ENCODE measurements at regions not wholly inside any gene's neighbourhood (a gene's known extent, or its start where the extent isn't known, plus 50 kb on each side); places are given as distances from the start of the nearest gene placed in this dataset.

DNA sequence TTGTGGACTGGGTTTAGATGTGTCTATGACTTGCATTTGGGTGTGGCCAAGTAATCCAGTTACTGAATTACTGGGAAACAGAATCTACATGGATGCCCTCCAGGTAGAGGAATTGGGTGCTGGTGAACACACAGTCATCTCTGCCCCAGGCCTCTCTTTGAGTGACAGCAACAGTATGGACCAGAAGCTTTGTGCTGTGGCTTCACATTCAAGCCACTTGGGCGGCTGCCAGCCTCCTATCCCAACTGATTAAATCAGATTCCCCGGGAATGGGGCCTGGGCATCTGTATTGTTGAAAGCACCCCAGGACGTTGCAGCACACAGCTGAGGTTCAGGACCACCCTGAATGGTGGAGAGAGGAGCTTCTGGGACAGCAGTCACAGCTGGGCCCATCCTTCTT is 144.6 kb downstream of the DHX35 start:
- no peak for TF ChIP-seq SP1 (CRISPR knock-in tag; conservative IDR thresholded peaks at IDR 0.05)
- no peak for TF ChIP-seq ZNF121 (CRISPR knock-in tag; IDR thresholded peaks at IDR 0.05)
- TF ChIP-seq, protein P1, sequence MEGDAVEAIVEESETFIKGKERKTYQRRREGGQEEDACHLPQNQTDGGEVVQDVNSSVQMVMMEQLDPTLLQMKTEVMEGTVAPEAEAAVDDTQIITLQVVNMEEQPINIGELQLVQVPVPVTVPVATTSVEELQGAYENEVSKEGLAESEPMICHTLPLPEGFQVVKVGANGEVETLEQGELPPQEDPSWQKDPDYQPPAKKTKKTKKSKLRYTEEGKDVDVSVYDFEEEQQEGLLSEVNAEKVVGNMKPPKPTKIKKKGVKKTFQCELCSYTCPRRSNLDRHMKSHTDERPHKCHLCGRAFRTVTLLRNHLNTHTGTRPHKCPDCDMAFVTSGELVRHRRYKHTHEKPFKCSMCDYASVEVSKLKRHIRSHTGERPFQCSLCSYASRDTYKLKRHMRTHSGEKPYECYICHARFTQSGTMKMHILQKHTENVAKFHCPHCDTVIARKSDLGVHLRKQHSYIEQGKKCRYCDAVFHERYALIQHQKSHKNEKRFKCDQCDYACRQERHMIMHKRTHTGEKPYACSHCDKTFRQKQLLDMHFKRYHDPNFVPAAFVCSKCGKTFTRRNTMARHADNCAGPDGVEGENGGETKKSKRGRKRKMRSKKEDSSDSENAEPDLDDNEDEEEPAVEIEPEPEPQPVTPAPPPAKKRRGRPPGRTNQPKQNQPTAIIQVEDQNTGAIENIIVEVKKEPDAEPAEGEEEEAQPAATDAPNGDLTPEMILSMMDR (IDR thresholded peaks at IDR 0.05), result no peak
- TF ChIP-seq SMAD4 (CRISPR knock-in tag; IDR thresholded peaks at IDR 0.05), result no peak
- TF ChIP-seq, protein P2, sequence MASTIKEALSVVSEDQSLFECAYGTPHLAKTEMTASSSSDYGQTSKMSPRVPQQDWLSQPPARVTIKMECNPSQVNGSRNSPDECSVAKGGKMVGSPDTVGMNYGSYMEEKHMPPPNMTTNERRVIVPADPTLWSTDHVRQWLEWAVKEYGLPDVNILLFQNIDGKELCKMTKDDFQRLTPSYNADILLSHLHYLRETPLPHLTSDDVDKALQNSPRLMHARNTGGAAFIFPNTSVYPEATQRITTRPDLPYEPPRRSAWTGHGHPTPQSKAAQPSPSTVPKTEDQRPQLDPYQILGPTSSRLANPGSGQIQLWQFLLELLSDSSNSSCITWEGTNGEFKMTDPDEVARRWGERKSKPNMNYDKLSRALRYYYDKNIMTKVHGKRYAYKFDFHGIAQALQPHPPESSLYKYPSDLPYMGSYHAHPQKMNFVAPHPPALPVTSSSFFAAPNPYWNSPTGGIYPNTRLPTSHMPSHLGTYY (CRISPR knock-in tag; IDR thresholded peaks at IDR 0.05), result no peak
- TF ChIP-seq MYBL2 (CRISPR knock-in tag; IDR thresholded peaks at IDR 0.05), result no peak
- TF ChIP-seq GABPB1 (CRISPR knock-in tag; IDR thresholded peaks at IDR 0.05), result no peak
- no peak for TF ChIP-seq ATF1 (CRISPR knock-in tag; IDR thresholded peaks at IDR 0.05)
- TF ChIP-seq, protein P3, sequence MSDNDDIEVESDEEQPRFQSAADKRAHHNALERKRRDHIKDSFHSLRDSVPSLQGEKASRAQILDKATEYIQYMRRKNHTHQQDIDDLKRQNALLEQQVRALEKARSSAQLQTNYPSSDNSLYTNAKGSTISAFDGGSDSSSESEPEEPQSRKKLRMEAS (CRISPR knock-in tag; IDR thresholded peaks at IDR 0.05), result no peak
- TF ChIP-seq, protein P4, sequence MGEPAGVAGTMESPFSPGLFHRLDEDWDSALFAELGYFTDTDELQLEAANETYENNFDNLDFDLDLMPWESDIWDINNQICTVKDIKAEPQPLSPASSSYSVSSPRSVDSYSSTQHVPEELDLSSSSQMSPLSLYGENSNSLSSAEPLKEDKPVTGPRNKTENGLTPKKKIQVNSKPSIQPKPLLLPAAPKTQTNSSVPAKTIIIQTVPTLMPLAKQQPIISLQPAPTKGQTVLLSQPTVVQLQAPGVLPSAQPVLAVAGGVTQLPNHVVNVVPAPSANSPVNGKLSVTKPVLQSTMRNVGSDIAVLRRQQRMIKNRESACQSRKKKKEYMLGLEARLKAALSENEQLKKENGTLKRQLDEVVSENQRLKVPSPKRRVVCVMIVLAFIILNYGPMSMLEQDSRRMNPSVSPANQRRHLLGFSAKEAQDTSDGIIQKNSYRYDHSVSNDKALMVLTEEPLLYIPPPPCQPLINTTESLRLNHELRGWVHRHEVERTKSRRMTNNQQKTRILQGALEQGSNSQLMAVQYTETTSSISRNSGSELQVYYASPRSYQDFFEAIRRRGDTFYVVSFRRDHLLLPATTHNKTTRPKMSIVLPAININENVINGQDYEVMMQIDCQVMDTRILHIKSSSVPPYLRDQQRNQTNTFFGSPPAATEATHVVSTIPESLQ (CRISPR knock-in tag; IDR thresholded peaks at IDR 0.05), result no peak
- TF ChIP-seq, protein P5, sequence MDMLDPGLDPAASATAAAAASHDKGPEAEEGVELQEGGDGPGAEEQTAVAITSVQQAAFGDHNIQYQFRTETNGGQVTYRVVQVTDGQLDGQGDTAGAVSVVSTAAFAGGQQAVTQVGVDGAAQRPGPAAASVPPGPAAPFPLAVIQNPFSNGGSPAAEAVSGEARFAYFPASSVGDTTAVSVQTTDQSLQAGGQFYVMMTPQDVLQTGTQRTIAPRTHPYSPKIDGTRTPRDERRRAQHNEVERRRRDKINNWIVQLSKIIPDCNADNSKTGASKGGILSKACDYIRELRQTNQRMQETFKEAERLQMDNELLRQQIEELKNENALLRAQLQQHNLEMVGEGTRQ (CRISPR knock-in tag; IDR thresholded peaks at IDR 0.05), result no peak
- TF ChIP-seq, protein P6, sequence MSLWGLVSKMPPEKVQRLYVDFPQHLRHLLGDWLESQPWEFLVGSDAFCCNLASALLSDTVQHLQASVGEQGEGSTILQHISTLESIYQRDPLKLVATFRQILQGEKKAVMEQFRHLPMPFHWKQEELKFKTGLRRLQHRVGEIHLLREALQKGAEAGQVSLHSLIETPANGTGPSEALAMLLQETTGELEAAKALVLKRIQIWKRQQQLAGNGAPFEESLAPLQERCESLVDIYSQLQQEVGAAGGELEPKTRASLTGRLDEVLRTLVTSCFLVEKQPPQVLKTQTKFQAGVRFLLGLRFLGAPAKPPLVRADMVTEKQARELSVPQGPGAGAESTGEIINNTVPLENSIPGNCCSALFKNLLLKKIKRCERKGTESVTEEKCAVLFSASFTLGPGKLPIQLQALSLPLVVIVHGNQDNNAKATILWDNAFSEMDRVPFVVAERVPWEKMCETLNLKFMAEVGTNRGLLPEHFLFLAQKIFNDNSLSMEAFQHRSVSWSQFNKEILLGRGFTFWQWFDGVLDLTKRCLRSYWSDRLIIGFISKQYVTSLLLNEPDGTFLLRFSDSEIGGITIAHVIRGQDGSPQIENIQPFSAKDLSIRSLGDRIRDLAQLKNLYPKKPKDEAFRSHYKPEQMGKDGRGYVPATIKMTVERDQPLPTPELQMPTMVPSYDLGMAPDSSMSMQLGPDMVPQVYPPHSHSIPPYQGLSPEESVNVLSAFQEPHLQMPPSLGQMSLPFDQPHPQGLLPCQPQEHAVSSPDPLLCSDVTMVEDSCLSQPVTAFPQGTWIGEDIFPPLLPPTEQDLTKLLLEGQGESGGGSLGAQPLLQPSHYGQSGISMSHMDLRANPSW (CRISPR knock-in tag; conservative IDR thresholded peaks at IDR 0.05; ENCODE audit: low read depth), result no peak
- no peak for TF ChIP-seq NR2C2 (CRISPR knock-in tag; IDR thresholded peaks at IDR 0.05)

Data from WTC11 (cell line).